ENCODE measurements at regions not wholly inside any gene's neighbourhood (a gene's known extent, or its start where the extent isn't known, plus 50 kb on each side); places are given as distances from the start of the nearest gene placed in this dataset.

GRCh38 chr5:152864447-152864846 lies 459.4 kb upstream of the NMUR2 start:
- Histone ChIP-seq H3K4me1 (ENCODE audit: control insufficient read depth in 1 of 2, insufficient read depth in 2 of 2, low read length in 2 of 2) (no peaks in the 10 kb centered on the region), H3K36me3 (ENCODE audit: control insufficient read depth in 1 of 2, insufficient read depth in 2 of 2, low read length in 1 of 2) (no peaks in the 10 kb centered on the region), H3K27me3 (ENCODE audit: control insufficient read depth in 1 of 2, insufficient read depth in 2 of 2, low read length in 1 of 2) (no peaks in the 10 kb centered on the region), H3K9me3 (ENCODE audit: control insufficient read depth, low read length) (no peaks in the 10 kb centered on the region), H3K27ac (ENCODE audit: low read depth in 1 of 2, low read length in 2 of 2) (no peak overlapping the region), H3K4me3 (ENCODE audit: low read length in 2 of 2) (no peak overlapping the region)
- 18 to 21% methylated on average over 3 of the region's 3 CpGs for WGBS, 2 donors
- ATAC-seq (ENCODE audit: low FRiP score) (no peak), DNase-seq (no peak)
- intact Hi-C loops (cut with DNase I) = no loop called here

GRCh38 chr5:152864991-152865390 lies 459.9 kb upstream of the NMUR2 start:
- H3K36me3 ChIP-seq (ENCODE audit: control insufficient read depth in 1 of 2, insufficient read depth in 2 of 2, low read length in 1 of 2) = no peaks in the 10 kb centered on the region
- ATAC-seq (ENCODE audit: low FRiP score) (no peak), DNase-seq (no peak)
- H3K4me3 ChIP-seq (ENCODE audit: low read length in 2 of 2) = no peak overlapping the region
- no peaks in the 10 kb centered on the region for H3K4me1 ChIP-seq (ENCODE audit: control insufficient read depth in 1 of 2, insufficient read depth in 2 of 2, low read length in 2 of 2)
- intact Hi-C loops (cut with DNase I) = no loop called here
- no peaks in the 10 kb centered on the region for H3K9me3 ChIP-seq (ENCODE audit: control insufficient read depth, low read length)
- H3K27ac ChIP-seq (ENCODE audit: low read depth in 1 of 2, low read length in 2 of 2) = no peak overlapping the region
- no peaks in the 10 kb centered on the region for H3K27me3 ChIP-seq (ENCODE audit: control insufficient read depth in 1 of 2, insufficient read depth in 2 of 2, low read length in 1 of 2)

GRCh38 chr5:152869971-152870370 lies 464.9 kb upstream of the NMUR2 start:
- ATAC-seq (ENCODE audit: low FRiP score) = no peak

GRCh38 chr5:152882621-152883020 lies 477.5 kb upstream of the NMUR2 start:
- Histone ChIP-seq H3K4me1 (ENCODE audit: control insufficient read depth in 1 of 2, insufficient read depth in 2 of 2, low read length in 2 of 2) (no peaks in the 10 kb centered on the region), H3K4me3 (ENCODE audit: low read length in 2 of 2) (no peak overlapping the region), H3K27ac (ENCODE audit: low read depth in 1 of 2, low read length in 2 of 2) (no peak overlapping the region), H3K27me3 (ENCODE audit: control insufficient read depth in 1 of 2, insufficient read depth in 2 of 2, low read length in 1 of 2) (no peaks in the 10 kb centered on the region), H3K36me3 (ENCODE audit: control insufficient read depth in 1 of 2, insufficient read depth in 2 of 2, low read length in 1 of 2) (no peaks in the 10 kb centered on the region), H3K9me3 (ENCODE audit: control insufficient read depth, low read length) (no peaks in the 10 kb centered on the region)
- 57 to 63% methylated on average over 2 of the region's 2 CpGs for WGBS, 2 donors
- intact Hi-C loops (cut with DNase I) = no loop called here
- DNase-seq (no peak), ATAC-seq (ENCODE audit: low FRiP score) (no peak)

More at GRCh38 chr5:152869971-152870370, 464.9 kb upstream of the NMUR2 start:
- Histone ChIP-seq H3K4me3 (ENCODE audit: low read length in 2 of 2) (no peak overlapping the region), H3K27ac (ENCODE audit: low read depth in 1 of 2, low read length in 2 of 2) (no peak overlapping the region), H3K27me3 (ENCODE audit: control insufficient read depth in 1 of 2, insufficient read depth in 2 of 2, low read length in 1 of 2) (no peaks in the 10 kb centered on the region), H3K4me1 (ENCODE audit: control insufficient read depth in 1 of 2, insufficient read depth in 2 of 2, low read length in 2 of 2) (no peaks in the 10 kb centered on the region), H3K9me3 (ENCODE audit: control insufficient read depth, low read length) (no peaks in the 10 kb centered on the region), H3K36me3 (ENCODE audit: control insufficient read depth in 1 of 2, insufficient read depth in 2 of 2, low read length in 1 of 2) (no peaks in the 10 kb centered on the region)
- WGBS, 2 donors = 93 to 95% methylated on average over 4 of the region's 4 CpGs
- no peak for DNase-seq
- intact Hi-C loops (cut with DNase I) = no loop called here

- no peaks in the 10 kb centered on the region for H3K9me3 ChIP-seq (ENCODE audit: control insufficient read depth, low read length)
- no peaks in the 10 kb centered on the region for H3K27me3 ChIP-seq (ENCODE audit: control insufficient read depth in 1 of 2, insufficient read depth in 2 of 2, low read length in 1 of 2)
- 34 to 49% methylated on average over 3 of the region's 3 CpGs for WGBS, 2 donors
- H3K36me3 ChIP-seq (ENCODE audit: control insufficient read depth in 1 of 2, insufficient read depth in 2 of 2, low read length in 1 of 2) = no peaks in the 10 kb centered on the region
- no peaks in the 10 kb centered on the region for H3K4me1 ChIP-seq (ENCODE audit: control insufficient read depth in 1 of 2, insufficient read depth in 2 of 2, low read length in 2 of 2)
- ATAC-seq (ENCODE audit: low FRiP score) = no peak
- no peak for DNase-seq
- intact Hi-C loops (cut with DNase I) = no loop called here
- H3K4me3 ChIP-seq (ENCODE audit: low read length in 2 of 2) = no peak overlapping the region
- no peak overlapping the region for H3K27ac ChIP-seq (ENCODE audit: low read depth in 1 of 2, low read length in 2 of 2)
Measured at GRCh38 chr5:152883066-152883775, 478.1 kb upstream of the NMUR2 start.

- H3K36me3 ChIP-seq (ENCODE audit: control insufficient read depth in 1 of 2, insufficient read depth in 2 of 2, low read length in 1 of 2) = no peaks in the 10 kb centered on the region
- no peaks in the 10 kb centered on the region for H3K4me1 ChIP-seq (ENCODE audit: control insufficient read depth in 1 of 2, insufficient read depth in 2 of 2, low read length in 2 of 2)
- H3K27me3 ChIP-seq (ENCODE audit: control insufficient read depth in 1 of 2, insufficient read depth in 2 of 2, low read length in 1 of 2) = no peaks in the 10 kb centered on the region
- intact Hi-C loops (cut with DNase I) = no loop called here
- H3K4me3 ChIP-seq (ENCODE audit: low read length in 2 of 2) = no peak overlapping the region
- no peak overlapping the region for H3K27ac ChIP-seq (ENCODE audit: low read depth in 1 of 2, low read length in 2 of 2)
- no peaks in the 10 kb centered on the region for H3K9me3 ChIP-seq (ENCODE audit: control insufficient read depth, low read length)
- no peak for DNase-seq
- no peak for ATAC-seq (ENCODE audit: low FRiP score)
Measured at GRCh38 chr5:152884006-152884405, 478.9 kb upstream of the NMUR2 start.

GRCh38 chr5:152900332-152900731 lies 495.3 kb upstream of the NMUR2 start:
- Histone ChIP-seq H3K27ac (ENCODE audit: low read depth in 1 of 2, low read length in 2 of 2) (no peak overlapping the region), H3K36me3 (ENCODE audit: control insufficient read depth in 1 of 2, insufficient read depth in 2 of 2, low read length in 1 of 2) (no peaks in the 10 kb centered on the region), H3K27me3 (ENCODE audit: control insufficient read depth in 1 of 2, insufficient read depth in 2 of 2, low read length in 1 of 2) (no peaks in the 10 kb centered on the region), H3K9me3 (ENCODE audit: control insufficient read depth, low read length) (no peaks in the 10 kb centered on the region), H3K4me3 (ENCODE audit: low read length in 2 of 2) (no peak overlapping the region), H3K4me1 (ENCODE audit: control insufficient read depth in 1 of 2, insufficient read depth in 2 of 2, low read length in 2 of 2) (no peaks in the 10 kb centered on the region)
- intact Hi-C loops (cut with DNase I) = no loop called here
- WGBS, 2 donors = 58 to 67% methylated on average over 2 of the region's 2 CpGs
- ATAC-seq (ENCODE audit: low FRiP score) (no peak), DNase-seq (no peak)

GRCh38 chr5:152901754-152902153 lies 496.7 kb upstream of the NMUR2 start:
- no peak for ATAC-seq (ENCODE audit: low FRiP score)
- intact Hi-C loops (cut with DNase I) = no loop called here
- 53 to 56% methylated on average over 2 of the region's 2 CpGs for WGBS, 2 donors

GRCh38 chr5:152905286-152905685 lies 500.2 kb upstream of the NMUR2 start:
- intact Hi-C loops (cut with DNase I) = no loop called here
- H3K4me1 ChIP-seq (ENCODE audit: control insufficient read depth in 1 of 2, insufficient read depth in 2 of 2, low read length in 2 of 2) = no peaks in the 10 kb centered on the region
- H3K4me3 ChIP-seq (ENCODE audit: low read length in 2 of 2) = no peak overlapping the region
- no peaks in the 10 kb centered on the region for H3K9me3 ChIP-seq (ENCODE audit: control insufficient read depth, low read length)
- H3K27ac ChIP-seq (ENCODE audit: low read depth in 1 of 2, low read length in 2 of 2) = no peak overlapping the region
- WGBS, 2 donors = 31 to 43% methylated on average over 1 of the region's 1 CpG
- no peaks in the 10 kb centered on the region for H3K27me3 ChIP-seq (ENCODE audit: control insufficient read depth in 1 of 2, insufficient read depth in 2 of 2, low read length in 1 of 2)
- no peaks in the 10 kb centered on the region for H3K36me3 ChIP-seq (ENCODE audit: control insufficient read depth in 1 of 2, insufficient read depth in 2 of 2, low read length in 1 of 2)
- ATAC-seq (ENCODE audit: low FRiP score) (no peak), DNase-seq (no peak)

More at GRCh38 chr5:152901754-152902153, 496.7 kb upstream of the NMUR2 start:
- no peak for DNase-seq
- H3K27me3 ChIP-seq (ENCODE audit: control insufficient read depth in 1 of 2, insufficient read depth in 2 of 2, low read length in 1 of 2) = no peaks in the 10 kb centered on the region
- no peaks in the 10 kb centered on the region for H3K4me1 ChIP-seq (ENCODE audit: control insufficient read depth in 1 of 2, insufficient read depth in 2 of 2, low read length in 2 of 2)
- no peak overlapping the region for H3K27ac ChIP-seq (ENCODE audit: low read depth in 1 of 2, low read length in 2 of 2)
- H3K9me3 ChIP-seq (ENCODE audit: control insufficient read depth, low read length) = no peaks in the 10 kb centered on the region
- H3K36me3 ChIP-seq (ENCODE audit: control insufficient read depth in 1 of 2, insufficient read depth in 2 of 2, low read length in 1 of 2) = no peaks in the 10 kb centered on the region
- no peak overlapping the region for H3K4me3 ChIP-seq (ENCODE audit: low read length in 2 of 2)
